GM18502 (cell line): ENCODE measurements at regions not wholly inside any gene's neighbourhood (a gene's known extent, or its start where the extent isn't known, plus 50 kb on each side); places are given as distances from the start of the nearest gene placed in this dataset.

Experiments
- ATAC-seq: cut with Tn5 transposase; IDR thresholded peaks from one replicate; pipeline ENCODE4 v1.9.1; 2021; ENCODE audit warnings: mild to moderate bottlenecking; ENCODE audit not compliant: unreplicated experiment, poor library complexity

GRCh38 chr4:3364634-3365314 lies 72.0 kb downstream of the RGS12 start:
- no peak for ATAC-seq

- no peak for ATAC-seq
Measured at GRCh38 chr4:3365326-3365725, 72.5 kb downstream of the RGS12 start.

- ATAC-seq: no peak
Measured at GRCh38 chr4:3365871-3366842, 73.3 kb downstream of the RGS12 start.

- ATAC-seq: no peak
Measured at GRCh38 chr4:3366893-3367775, 74.3 kb downstream of the RGS12 start.

DNA sequence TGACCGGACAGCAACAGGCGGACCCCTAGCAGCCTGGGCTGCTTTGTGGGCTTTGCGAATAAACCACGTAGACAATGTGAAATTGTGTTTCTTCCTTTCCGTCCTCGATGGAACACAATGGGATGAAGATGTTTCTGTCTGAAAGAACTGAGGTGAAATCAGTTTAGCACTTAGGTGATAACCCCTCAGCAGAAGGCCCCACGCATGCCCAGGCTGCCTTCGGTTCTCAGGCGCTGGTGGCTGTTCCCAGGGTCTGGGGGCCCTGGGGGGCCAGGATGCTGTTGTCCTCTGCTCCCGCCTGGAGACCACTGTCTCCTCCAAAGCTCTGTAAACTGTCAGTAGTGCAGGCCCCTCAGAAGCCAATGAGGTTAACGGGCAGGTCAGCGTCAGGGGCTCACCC lies 73.9 kb upstream of the HGFAC start:
- no peak for ATAC-seq

DNA sequence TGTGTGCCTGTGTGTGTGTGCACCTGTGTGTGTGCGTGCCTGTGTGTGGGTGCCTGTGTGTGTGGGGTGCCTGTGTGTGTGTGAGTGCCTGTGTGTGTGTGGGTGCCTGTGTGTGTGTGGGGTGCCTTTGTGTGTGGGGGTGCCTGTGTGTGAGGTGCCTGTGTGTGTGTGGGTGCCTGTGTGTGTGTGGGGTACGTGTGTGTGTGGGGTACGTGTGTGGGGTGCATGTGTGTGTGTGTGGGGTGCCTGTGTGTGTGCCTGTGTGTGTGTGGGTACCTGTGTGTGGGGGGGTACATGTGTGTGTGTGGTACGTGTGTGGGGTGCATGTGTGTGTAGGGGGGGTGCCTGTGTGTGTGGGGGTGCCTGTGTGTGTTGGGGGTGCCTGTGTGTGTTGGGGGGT lies 73.4 kb upstream of the HGFAC start:
- no peak for ATAC-seq

- ATAC-seq: no peak
Measured at GRCh38 chr4:3368841-3369760, 72.7 kb upstream of the HGFAC start.

- no peak for ATAC-seq
Measured at GRCh38 chr4:3369781-3370674, 71.7 kb upstream of the HGFAC start.

DNA sequence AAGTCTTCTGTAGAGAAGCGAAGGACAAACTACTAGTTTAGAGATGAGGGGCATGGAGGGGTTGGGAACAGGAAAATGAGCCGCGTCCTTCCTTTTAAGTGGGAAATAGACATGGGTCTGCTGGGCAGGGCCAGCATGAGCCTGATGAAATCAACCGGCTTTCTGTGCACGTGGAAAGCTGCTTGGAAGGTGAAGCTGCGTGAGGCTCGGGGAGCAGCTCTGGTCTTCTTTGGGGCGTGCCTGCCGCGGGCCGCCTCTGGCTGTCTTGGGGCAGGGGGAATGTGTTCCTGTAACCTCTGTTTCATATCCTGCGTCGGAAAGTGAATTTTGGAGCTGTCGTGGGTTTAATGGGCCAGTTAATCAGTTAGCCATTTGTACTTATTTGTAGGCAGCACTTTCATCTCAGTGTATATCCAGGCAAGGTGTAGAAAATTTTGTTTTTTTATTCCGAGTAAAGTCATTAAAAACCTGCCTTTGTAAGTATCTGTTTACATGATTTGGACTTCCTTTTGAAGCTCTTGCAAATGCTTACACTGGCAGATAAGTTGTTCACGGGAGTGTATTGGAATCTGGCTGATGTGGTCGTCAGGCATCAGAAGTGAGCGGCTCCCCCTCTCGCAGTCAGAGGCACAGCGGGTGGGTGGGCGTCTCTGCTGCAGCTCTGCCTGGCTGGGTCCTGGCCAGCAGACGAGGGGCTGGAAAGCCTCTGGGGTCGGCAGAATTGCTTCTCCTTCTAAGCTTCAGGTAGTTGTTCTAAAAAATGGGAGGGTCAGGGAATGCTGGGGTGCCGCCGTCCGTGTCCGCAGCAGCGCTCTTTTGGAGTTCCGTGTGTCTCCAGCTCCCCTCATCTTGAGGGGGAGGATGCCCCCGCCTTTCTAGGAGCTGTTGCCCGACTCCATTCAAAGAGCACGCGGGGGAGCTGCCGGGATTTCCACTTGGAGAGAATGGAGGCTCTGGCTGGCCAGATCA lies 70.5 kb upstream of the HGFAC start:
- ATAC-seq: no peak

- ATAC-seq: no peak
Measured at GRCh38 chr4:3372264-3372932, 69.4 kb upstream of the HGFAC start.

- no peak for ATAC-seq
Measured at GRCh38 chr4:3372933-3373465, 68.8 kb upstream of the HGFAC start.

DNA sequence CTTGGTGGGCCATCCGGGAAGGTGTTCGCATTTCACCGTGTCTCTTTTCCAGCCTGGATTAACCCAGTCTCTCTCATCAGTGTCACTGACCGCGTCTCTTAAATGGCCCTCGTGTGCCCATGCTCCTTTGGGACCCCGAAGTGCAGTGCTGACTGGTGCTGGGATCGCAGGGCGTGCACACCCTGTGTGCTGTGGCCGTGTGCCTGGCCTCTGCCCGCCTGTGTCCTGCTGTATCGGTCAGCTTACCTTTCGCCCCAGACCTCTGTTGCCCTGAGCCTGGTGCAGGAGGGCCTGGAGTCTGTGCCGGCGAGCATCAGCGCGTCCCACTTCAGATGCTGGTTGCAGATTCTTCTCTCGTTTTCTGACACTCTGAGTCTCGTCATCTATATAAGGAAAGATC lies 68.3 kb upstream of the HGFAC start:
- ATAC-seq: no peak

GRCh38 chr4:3374011-3374645 lies 67.6 kb upstream of the HGFAC start:
- ATAC-seq: no peak

DNA sequence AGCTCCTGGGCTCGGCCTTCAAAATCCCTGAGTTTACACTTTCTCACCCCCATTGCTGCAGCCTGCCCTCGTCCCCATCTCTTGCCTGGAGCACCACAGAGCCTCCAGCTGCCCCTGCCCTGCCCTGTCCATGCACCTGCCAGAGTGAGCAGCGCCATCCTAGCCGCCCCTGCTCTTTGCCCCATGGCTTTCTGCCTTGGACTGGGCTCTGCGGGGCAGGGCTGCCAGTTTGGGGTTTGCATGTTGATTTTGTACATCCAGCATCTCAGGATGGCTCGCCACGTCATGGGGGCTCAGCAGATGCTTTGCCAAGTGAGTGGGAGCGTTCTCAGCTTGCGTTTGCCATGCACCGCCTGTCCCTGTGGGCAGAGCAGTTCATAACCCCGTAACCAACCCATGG lies 67.1 kb upstream of the HGFAC start:
- ATAC-seq: no peak

GRCh38 chr4:3375688-3376087 lies 66.1 kb upstream of the HGFAC start:
- ATAC-seq: no peak

DNA sequence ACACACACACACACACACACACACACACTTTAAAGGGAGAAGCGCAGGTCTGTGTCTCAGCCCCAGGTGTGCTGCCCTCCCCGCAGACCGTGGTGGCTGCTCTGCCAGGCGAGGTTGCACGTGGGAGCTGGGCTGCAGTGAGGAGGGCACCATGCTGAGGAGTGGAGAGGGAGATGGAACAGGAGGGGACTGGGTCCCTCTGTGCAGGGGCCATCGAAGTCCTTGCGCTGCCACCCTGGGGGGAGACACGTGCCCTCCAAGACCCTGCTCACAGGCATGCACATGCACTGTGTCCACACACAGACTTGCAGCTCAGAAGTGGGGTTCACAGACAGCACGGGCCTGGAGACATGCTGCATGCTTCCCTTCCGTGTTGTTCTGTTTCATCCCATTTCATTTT lies 65.5 kb upstream of the HGFAC start:
- ATAC-seq: no peak
